Lung microvascular endothelial cell (primary cell): ENCODE measurements at regions not wholly inside any gene's neighbourhood (a gene's known extent, or its start where the extent isn't known, plus 50 kb on each side); places are given as distances from the start of the nearest gene placed in this dataset.

Experiments used
- DNase-seq, 2 donors: peaks; one replicate each; pipeline versions ENCODE4 v3.0.0 to v3.0.0-alpha.2; 2010; ENCODE audit warnings: low read depth in 2 of 2

DNA sequence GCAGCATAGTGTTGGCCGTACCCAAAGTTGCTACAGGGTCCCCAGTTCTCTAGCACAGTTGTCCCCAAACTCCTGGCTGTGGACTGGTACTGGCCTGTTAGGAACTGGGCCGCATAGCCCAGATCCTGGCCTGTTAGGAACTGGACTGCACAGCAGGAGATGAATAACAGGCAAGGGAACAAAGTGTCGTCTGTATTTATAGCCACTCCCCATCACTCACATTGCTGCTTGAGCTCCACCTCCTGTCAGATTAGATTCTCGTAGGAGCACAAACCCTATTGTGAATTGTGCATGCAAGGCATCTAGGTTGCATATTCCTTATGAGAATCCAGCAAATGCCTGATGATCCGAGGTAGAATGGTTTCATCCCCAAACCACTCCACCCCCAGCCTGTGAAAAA, 604.0 kb upstream of the LMCD1 start:
- DNase-seq, result no peak

- no peak for DNase-seq
Measured at GRCh38 chr3:7913283-7913682, 588.3 kb upstream of the LMCD1 start.

DNA sequence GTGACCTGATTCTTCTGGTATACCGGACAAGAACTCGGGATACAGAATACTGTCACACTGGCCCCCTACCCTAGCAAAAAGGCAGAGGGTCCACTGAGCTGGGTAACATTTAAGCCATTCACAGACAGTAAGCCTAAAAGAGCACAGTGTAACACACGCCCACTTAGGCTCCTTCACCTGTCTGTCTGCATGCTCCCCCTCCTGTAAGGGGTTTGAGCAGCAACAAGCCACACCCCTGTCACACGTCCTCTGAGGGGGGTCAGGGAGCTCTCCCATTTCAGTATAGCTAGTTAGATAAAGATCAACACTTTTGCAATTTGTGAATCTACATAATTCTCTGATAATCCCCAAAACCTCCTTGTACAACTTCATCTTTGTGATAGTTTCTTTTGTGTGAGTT, 586.3 kb upstream of the LMCD1 start:
- no peak for DNase-seq

DNA sequence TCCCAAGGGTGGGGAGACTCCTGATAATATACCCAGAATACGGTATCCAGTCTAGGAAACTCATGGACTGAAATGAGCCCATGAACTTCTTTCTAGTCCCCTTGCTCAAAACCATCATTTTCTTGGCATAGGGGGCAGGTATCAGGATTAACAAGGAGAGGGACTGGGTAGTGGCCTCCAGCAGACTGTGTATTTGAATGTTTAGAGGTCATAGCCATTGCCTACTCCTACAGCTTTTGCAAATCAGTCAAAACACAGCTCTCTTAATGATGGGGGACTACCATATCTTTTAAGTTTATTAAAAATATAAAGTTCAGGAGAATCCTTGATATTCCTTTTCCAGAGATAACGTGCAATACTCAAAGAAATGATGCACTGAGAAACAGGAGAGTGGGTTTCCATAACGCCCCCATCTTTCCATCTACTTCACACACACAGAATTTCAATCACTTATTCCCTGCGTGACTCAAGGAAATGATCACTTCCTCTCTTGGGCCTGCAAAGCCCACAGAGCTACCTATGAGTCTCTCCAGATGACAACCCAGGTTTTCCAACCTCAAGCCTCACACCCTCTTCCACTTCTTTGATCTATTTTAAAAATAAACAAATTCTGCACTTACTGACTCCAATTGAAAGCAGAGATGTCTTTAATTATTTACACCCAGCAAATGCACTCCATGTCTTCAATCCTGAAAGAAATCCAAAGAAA, 584.0 kb upstream of the LMCD1 start:
- no peak for DNase-seq

DNA sequence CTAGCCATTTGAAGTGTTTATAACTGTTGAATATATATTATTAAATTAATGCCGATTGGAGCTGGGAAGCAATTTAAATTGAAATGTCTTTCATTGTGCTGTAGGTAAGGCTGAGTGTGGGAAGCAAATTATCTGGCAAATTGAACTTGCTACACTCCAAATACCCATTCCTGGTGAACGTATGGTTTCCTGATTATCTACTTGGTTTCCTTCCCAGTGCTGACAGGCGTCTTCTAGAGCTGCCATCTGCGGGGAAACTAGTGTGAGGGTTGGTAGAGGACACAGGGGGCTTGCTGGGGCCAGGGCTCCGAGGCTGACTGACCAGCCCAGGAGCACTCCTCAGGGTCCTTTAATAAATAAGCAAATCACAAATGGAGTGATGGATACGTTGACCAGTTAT, 581.4 kb upstream of the LMCD1 start:
- no peak for DNase-seq

GRCh38 chr3:7924228-7924627, 577.4 kb upstream of the LMCD1 start:
- DNase-seq, result no peak

DNA sequence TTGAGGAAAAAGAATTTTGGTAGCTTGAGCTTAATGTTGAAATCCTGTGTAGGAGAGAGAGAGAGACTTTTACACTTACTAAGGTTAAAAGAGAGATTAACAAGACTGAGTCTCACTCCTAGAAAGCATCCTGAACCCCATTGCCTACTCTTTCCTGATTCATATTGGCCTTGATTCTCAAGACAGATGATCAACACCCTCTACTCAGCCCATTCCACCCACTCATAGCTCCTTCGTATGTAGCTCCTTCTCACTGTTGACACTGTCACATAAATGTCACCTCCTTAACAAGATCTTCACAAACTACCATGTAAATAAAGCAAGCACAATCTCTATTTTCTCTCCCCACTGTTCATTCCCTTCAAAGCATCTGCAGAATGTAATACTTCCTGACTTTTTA, 574.6 kb upstream of the LMCD1 start:
- DNase-seq, result no peak

DNA sequence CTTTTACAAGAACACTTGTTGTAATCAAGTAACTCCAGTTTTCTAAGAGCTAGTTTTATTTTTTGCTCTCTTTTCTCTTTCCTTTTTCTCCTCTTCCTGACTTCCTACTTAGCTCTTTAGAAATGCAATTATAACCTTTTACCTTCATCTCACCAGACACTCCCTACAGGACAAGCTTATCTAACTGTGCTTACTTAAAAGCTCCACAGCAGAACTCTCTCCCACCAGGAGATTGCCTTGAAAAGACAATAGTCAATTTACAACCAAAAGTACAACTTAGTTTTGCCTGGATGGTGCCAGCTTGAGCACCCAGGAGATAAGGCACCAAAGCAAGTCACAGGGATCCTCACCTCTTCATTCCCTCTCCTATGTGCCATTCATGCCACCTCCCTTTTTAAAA, 573.8 kb upstream of the LMCD1 start:
- DNase-seq, result no peak

DNA sequence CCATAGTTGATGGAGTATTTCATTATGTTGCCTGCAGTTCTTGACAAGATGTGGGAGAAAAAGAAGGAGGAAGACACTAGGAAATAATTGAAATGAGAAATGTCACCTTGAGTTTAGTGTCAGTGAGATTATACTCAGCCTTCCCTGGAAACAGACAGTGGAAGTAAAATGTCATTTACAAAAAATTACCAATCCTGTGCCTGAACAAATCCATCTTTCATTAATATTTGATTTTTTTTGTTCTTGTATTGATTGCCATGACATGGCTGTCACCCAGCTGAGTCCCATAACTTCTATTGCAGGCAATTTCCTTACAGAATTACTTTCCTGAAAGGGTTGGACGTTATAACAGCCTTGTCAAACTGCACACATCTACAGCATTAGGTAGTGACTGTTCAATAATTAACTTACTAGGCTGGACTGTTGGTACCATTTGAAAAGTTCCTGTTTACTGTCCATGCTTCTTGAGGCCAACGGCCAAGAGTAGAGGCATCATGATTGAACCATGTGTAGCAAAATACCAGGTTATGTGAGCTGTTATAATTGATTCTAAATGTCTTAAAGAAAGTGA, 572.2 kb upstream of the LMCD1 start:
- DNase-seq, result no peak

DNA sequence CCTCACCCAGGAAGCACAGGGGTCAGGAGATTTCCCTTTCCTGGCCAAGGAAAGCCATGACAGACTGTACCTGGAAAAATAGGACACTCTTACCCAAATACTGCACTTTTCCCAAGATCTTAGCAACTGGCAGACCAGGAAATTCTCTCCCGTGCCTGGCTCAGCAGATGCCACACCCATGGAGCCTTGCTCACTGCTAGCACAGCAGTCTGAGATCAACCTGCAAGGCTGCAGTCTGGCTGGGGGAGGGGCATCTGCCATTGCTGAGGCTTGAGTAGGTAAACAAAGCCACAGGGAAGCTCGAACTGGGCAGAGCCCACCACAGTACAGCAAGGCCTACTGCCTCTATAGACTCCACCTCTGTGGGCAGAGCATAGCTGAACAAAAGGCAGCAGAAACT, 567.3 kb upstream of the LMCD1 start:
- no peak for DNase-seq

DNA sequence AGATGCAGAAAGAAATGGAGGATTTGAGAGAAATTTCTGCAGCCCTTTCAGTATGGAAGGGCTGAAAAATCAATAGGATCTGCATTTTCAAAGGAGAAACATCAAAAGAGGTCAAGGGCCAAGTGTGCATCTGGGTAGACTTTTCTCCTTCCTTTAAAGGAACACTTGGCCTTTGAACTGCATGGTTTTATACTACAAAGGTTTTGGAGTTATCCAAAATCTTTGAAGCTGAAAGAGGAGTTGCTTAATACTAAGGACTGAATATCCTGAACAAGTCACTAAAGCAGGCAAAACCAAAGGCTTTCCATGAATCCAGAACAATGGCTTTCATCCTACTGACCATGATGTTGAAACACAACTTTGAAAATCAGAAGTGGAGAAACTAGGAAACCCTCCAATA, 553.7 kb upstream of the LMCD1 start:
- DNase-seq, result no peak

DNA sequence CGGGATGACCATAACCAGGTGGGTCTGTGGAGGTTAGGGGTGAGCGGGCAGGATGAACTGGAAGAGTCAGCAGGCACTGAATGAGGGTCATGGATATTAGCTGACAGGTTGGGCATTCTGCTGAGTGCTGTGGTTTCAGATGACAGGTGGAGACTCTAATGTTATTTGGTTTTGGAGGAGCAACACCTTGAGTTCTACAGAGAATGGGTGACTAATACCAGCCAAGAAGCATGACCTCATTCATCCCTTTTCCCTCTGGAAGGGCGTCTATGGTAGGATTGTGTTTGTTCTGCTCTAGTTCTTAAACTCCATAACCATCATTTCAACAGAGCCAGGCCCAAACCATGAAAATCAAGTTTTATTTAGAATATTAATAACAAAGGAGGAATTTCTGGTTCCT, 550.7 kb upstream of the LMCD1 start:
- no peak for DNase-seq

DNA sequence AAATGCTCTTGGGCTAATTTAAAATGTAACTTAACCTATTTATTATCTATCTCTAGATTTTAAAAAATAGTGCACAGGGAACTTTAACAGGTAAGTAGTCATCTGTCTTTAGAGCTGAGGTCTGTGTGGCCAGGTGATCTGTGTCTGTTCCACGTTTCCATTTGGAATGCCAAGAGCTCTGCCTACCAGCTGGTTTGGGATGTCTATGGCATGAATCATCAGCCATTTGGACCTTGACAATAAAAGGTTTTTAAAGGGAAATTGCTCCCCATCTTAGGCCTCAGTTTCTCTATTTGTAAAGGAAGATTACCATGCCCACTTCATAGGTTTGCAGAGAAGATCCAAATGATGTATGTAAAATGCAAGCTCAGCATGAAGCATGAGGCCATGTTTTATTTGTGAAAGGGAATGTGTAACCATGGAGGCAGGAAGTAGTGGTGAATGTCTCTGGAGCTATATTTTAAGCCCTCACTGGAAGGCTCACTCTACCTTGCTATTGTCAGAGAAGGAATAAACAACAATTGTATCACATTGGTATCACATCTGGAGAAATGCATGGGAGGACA, 548.1 kb upstream of the LMCD1 start:
- no peak for DNase-seq

DNA sequence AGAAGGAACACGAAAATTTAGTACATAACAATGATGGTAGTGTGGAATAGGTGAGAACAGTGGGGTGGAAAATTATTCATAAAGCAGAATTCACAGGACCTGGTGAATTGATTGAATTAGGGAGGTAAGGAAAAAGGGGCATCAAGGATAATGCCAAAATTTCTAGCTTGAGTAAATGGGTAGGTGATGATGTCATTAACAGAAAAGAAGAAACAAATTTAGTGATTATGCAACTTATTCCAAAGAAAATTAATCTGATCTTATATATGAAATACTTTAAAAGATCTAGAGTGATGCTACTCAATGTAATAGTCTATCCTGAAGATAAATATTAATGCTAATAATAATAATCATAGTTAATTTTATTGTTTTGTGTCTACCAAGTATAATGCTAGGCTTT, 544.6 kb upstream of the LMCD1 start:
- DNase-seq, result no peak

DNA sequence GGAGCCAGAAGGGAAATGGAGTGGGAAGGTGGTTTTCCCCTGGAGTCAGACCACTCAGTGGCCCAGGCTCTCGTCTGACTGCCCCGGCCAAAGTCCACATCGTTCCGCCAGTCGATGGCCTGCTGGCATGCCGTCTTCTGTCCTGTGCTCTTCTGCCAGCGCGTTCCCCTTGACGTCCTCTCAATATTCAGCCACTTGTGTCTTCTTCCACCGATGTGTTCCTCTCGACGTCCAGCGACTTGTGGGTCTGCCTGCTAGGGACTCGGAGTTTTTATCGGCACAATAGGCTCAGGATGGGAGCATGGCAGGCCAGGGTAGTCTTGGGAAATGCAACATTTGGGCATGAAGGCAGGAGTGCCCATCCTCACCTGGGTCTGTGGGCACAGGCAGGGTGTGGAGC, 542.5 kb upstream of the LMCD1 start:
- DNase-seq, result no peak

DNA sequence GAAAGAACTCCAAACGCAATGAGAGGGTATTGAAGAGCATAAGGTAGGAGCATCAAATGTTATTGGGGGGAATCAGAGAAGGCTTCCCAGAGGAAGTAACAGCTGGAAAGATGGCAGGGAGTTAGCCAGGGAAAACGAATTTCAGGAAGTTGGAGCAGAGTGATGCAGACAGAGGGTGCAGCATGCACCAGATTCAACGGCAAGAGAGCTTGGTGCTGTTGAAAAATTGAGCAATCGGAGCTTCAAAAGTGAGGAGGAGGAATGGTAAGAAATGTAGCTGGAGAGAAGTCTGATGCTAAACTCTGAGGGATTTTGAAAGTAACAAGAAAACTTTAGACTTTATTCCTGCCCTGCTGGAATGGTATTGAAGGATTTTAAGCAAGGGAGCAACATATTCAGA, 541.0 kb upstream of the LMCD1 start:
- no peak for DNase-seq

- DNase-seq, result no peak
Measured at GRCh38 chr3:7962301-7962700, 539.3 kb upstream of the LMCD1 start.

GRCh38 chr3:7964899-7965298, 536.7 kb upstream of the LMCD1 start:
- DNase-seq, result no peak

DNA sequence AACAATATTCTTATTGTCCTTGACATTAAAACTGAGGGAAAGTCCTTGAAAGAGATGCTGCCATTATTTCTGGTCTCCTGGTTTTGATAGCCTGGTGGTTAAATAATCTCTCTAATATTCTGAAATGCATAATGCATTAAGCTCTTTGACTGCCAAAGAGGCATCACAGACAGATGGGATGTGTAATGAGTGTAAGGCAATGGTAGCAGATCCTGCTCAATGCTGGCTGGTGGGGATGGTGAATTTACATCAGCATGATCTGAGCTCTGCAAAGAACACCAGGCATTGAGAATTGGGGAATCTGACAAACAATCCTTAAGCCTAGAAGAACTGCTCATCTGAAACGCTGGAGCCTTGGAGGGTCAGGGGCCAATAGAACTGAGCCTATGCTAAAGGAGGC, 528.6 kb upstream of the LMCD1 start:
- no peak for DNase-seq

DNA sequence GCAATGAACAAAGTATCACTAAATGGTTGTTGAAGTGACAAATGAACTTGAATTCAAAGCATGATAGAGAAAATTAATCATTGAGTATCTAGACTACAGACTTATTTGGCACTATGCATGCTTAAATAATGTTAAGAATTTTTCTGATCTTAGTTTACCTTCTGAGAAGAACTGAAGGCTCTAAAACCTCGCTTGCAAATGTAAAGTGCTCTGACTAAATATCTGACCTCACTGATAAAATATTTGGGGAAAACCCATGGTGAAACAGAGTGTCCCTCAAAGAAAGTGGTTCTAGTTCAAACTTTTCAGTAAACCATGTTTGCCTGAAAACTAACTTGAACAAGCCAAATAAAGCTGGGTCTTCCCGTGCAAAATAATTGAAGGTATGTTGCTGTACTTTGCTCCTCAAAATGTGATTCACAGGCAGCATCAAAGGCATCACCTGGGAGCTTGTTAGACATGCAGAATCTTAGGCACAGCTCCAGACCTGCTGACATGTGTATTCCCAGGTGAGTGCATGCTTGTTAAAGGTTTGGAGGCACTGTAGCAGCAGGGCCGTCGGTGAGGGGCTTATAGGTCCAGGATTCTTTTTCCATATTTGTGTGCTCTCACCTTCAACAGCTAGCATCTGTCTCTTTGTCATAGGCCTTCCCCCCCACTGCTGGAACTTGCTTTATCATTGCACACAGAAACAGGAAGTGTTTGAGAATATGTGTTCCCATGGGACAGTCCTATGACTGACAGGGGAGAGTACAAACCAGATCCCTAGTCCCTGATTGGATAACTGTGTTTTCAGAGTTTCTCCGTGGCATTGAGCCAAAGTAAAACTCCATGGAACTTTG, 524.2 kb upstream of the LMCD1 start:
- peak in 1 of 2 donors; percentile 18 for DNase-seq

DNA sequence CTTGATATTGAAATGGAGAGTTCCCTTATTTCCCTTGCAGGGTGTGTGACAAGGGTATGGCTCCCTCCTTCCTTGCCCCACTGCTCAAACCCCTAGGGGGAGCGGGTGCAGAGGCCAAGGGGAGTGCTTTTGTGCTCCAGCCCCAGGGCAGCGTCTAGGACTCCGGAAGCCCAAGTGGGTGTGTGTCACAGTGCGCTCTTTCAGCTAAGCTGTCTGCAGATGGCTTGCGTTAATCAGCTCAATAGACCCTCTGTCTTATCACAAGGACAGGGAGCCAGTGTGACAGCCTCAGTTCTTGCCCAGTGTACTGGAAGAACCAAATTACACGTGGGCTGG, 523.6 kb upstream of the LMCD1 start:
- DNase-seq, result no peak

DNA sequence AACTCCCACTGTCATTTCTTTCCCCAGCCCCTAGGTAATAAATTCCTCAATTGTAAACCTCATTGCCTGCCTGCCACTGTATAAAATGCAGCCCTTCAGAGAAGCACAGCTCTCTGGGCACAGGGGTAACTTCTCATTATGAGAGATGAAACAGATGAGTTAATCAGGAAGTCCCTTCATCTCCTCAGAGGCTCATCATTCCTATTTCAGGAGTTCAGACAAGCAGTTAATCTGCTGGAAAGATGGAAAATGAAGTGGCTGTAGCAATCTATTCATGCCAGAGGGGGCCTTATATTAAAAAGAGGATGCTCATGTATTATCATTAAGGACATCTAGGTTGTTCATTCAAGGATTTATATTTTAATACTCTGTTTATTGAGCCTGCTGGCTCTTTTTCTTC, 519.5 kb upstream of the LMCD1 start:
- DNase-seq, result no peak

DNA sequence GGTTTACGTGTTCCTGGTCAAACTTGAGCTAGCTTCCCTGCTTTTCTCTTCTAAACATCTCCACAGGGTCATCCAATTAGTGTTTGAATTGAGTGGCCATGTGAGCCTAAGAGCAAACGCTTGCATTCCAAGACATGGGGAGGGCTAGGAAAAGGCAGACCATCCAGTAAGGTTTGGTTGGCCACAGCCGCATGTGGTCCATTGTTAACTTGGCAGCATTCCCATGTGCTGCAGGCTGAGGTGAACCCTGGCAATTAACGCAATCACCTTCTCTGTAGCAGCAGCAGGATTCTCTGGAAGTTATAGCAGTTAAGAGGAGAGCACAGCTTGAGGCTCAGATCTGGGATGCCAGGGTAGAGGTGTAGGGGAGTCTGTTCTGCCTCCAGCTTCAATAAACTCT, 502.2 kb upstream of the LMCD1 start:
- DNase-seq, result no peak
